A172 (cell line): ENCODE measurements at regions not wholly inside any gene's neighbourhood (a gene's known extent, or its start where the extent isn't known, plus 50 kb on each side); places are given as distances from the start of the nearest gene placed in this dataset.
"Not testable (repeated sequence)": the region's sequence is repeated elsewhere in the genome, so short reads cannot be mapped to it uniquely, and the experiment has no call there.

Experiments
- DNase-seq: peaks from one replicate; pipeline ENCODE4 v3.0.0-alpha.2; 2015; ENCODE audit warnings: low spot score

DNA sequence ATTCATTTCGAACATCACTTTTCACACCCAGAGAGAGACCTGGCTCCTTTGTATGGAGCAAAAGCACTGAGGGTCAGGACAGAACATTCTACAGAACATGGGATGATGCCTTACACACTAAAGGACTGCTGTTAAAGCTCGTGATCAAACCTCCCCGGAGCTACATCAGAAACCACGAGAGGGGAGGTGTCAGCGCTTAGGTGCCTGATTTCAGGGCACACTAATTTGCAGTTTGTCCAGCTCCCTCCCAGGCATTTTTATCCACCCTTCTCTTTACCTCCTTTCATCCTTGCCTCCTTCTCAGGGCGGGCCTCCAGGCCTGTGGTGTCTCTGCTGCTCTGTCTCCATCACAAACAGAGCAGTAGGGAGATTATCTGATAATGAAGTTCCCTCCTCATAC is 127.5 kb downstream of the VPREB1 start:
- no peak for DNase-seq

GRCh38 chr22:22374163-22374562 is 129.6 kb downstream of the VPREB1 start:
- no peak for DNase-seq

DNA sequence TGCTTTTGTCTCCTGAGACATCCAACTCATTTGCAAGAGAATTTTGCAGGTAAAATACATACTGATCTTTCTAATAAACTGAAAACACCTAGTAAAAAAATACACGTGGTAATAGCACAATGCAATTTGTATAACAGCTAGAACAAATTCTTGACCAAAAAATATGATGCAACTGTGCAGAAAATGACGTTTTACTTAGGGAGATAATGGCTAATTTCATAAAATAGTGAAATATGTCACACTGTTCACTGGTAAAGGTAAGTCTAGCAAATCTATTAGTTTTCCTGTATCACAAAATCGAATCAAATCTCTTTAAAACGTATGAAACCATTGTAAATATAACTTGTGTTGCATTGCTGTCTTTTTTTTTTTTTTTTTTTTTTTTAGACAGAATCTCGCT is 130.0 kb downstream of the VPREB1 start:
- DNase-seq = no peak

DNA sequence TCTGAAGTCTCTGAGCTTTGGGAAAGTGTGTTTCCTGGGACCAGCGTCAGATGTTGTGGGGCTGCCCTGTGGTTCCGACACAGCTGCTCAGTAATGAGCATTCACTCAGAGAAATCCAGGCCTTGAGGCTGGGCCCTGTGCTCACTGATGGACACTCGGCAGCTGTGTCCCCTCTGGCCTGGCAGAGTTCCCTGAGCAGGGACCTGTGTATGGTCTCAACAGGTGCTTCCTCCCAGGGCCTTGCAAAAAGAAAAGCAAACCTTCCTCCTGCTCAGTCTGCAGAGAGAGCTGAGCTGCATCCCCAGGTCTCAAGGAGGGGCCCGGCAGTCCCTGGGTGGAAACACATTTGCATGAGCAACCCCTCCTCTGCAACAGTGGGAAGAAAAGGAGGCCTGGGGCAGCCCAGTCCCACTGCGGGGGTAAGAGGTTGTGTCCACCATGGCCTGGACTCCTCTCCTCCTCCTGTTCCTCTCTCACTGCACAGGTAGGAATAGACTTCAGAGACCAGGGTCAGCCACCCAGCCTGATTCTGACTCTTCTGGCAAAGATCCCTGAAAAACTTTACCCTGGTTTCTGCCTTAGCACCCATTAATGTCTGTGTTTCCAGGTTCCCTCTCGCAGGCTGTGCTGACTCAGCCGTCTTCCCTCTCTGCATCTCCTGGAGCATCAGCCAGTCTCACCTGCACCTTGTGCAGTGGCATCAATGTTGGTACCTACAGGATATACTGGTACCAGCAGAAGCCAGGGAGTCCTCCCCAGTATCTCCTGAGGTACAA is 131.2 kb downstream of the VPREB1 start:
- no peak for DNase-seq

DNA sequence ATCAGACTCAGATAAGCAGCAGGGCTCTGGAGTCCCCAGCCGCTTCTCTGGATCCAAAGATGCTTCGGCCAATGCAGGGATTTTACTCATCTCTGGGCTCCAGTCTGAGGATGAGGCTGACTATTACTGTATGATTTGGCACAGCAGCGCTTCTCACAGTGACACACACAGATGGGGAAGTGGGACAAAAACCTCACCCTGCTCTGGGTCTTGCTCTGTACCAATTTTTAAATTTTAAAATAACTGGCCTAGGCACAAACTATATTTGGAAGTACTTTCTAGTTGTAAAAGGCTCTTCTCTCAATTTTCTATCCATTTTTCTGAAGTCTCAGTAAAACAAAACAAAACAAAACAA is 131.7 kb downstream of the VPREB1 start:
- DNase-seq = no peak

DNA sequence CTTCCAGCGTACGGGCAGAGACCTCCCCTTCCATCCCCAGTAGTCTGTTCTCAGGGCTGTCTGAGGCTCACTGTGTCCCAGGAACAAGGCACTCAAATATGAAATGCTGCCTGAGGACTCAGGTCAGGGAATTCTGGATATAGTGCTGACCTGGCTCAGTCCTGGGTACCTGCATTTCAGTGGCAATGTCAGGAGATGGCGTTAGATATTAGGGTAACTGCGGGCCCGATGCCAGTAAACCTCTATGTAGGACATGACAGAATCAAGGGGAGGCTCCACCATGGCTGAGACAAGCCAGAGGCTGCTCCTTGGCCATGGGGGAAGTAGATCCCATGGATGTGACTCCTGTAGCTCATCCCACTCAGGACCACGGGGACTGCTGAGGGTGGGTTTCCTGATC is 131.7 kb downstream of the ZNF280B start:
- DNase-seq = not testable (repeated sequence)

DNA sequence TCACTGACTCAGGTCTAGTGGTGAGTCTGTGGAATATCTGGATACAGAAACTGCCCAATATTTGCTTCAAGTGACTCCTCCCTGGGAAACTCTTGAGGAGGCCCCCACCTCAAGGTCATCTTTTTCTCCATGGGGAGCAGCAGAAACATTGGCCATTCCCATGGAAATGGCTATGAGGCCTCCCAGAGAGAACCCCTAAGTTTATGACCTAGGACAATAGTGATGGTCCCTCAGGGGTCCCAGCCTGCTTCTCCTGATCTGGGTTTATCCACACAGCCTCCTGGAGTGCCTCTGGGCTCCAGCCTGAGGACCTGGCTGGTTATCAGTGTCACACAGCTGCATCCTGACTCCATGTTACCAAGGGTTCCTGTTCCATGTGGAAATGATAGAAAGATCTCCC is 131.2 kb downstream of the ZNF280B start:
- no peak for DNase-seq

GRCh38 chr22:22378446-22379415 is 129.8 kb downstream of the ZNF280B start:
- DNase-seq = no peak

DNA sequence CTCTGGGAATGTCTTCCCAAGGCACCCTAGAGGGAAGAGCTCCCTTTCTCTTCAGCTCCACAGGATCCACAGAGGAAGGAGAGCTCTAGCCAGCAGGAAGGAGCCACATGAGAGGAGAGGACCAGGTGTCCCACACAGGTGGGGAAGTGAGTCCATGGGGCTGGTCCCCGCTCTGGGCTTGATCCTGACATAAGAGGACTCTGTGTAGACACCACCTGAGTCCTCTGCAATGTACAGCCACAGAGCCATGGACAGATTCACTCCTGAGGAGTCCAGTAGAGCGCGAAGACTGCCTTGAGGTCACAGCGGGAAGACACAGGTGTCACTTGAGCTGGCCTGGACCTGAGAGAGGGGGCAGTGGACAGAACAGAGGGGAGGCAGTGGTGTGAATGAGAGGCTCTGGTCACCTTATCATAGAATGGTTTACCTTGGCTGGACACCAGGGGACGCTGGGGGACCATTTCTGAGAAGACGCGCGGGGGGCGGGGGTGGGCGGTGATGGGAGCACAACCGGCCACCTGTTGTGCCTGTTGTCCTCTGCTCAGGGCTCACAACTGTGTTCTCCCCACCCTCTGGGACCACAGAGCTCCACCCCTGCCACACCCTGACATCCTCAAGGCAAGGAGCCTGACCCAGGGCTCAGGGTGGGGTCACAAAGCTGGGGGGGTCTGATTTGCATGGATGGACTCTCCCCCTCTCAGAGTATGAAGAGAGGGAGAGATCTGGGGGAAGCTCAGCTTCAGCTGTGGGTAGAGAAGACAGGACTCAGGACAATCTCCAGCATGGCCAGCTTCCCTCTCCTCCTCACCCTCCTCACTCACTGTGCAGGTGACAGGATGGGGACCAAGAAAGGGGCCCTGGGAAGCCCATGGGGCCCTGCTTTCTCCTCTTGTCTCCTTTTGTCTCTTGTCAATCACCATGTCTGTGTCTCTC is 128.2 kb downstream of the ZNF280B start:
- DNase-seq = no peak

- DNase-seq = not testable (repeated sequence)
Observed at GRCh38 chr22:22381292-22381691, 127.2 kb downstream of the ZNF280B start.

DNA sequence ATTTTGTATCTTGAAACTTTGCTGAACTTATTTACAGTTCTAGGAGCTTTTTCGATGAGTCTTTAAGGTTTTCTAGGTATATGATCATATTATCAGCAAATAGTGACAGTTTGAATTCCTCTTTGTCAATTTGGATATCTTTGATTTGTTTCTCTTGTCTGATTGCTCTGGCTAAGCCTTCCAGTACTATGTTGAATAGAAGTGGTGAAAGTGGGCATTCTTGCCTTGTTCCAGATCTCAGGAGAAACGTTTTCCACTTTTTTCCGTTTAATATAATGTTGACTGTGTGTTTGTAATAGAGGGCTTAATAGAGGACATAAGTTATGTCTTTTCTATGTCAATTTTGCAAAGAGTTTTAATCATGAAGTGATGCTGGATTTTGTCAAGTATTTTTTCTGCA is 124.3 kb downstream of the ZNF280B start:
- no peak for DNase-seq

DNA sequence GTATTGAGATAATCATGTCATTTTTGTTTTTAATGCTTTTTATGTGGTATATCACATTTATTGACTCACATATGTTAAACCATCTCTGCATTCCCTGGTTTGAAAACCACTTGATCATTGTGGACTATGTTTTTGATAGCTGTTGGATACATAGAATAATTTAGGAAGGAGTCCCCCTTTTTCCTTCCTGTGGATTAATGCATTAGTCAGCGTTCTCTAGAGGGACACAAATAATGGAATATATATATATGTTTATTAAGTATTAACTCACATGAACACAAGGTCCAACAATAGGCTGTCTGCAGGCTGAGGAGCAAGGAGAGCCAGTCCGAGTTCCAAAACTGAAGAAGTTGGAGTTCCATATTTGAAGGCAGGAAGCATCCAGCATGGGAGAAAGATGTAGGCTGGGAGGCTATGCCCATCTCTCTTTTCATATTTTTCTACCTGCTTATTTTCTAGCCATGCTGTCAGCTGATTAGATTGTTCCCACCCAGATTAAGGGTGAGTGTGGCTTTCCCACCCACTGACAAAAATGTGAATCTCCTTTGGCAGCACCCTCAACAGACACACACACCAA is 123.8 kb downstream of the ZNF280B start:
- DNase-seq = no peak

DNA sequence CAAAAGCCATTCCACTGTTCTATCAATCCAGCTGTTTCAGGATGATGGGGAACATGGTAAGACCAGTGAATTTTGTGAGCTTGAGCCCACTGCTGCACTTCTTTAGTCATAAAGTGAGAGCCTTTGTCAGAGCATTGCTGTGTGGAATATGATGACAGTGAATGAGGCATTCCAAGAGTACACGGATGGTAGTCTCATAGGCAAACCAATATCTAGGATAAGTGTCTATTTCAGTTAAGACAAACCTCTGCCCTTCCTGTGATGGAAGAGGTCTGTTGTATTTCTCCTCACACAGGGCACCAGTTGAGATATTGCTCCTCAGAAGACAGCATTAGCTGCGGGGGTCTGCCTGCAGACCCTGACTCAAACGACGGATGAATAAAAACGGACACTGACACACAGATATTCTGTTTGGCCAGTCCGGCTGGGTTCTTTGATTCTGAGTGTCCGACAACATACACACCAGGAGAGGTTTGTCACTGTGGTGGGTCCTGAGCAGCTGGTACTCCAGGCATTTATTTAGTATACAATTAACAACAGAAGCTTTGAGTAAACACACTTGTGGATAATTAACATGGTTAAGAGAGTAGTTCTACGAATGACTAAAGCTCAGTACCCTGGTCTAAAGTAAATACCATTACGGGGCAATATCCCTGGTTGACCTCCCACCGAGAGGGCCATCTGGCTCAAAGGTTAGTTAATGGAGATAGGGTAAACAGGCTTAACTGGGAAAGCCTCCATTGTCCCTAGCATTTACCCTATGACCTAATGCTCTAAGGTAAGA is 121.7 kb downstream of the ZNF280B start:
- no peak for DNase-seq

DNA sequence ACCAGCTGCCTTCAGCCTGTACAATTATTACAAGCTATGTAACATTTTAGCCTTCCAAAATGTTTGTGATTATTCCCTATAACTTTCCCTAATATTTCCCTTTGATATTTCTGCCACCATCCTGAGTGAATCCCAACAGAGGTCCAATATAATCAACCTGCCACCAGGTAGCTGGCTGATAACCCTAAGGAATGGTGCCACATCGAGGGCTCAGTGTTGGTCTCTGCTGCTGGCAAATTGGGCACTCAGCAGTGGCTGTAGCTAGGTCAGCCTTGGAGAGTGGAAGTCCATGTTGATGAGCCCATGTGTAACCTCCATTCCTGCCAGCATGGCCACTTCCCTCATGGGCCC is 121.2 kb downstream of the ZNF280B start:
- DNase-seq = no peak

GRCh38 chr22:22388090-22388489 is 120.5 kb downstream of the ZNF280B start:
- DNase-seq = no peak

GRCh38 chr22:22388494-22388893 is 120.0 kb downstream of the ZNF280B start:
- no peak for DNase-seq

DNA sequence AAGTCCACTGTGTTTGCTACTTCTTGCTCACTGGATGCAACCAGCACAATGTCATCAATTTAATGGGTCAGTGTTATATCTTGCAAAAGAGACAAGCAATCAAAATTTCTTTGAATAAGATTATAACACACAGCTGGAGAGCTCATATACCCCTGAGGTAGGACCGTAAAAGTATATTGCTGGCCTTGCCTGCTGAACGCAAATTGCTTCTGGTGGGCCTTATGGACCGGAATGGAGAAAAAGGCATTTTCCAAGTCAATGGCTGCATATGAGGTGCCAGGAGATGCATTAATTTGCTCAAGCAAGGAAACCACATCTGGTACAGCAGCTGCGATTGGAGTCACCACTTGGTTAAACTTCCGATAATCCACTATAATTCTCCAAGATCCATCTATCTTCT is 119.1 kb downstream of the ZNF280B start:
- DNase-seq = no peak

DNA sequence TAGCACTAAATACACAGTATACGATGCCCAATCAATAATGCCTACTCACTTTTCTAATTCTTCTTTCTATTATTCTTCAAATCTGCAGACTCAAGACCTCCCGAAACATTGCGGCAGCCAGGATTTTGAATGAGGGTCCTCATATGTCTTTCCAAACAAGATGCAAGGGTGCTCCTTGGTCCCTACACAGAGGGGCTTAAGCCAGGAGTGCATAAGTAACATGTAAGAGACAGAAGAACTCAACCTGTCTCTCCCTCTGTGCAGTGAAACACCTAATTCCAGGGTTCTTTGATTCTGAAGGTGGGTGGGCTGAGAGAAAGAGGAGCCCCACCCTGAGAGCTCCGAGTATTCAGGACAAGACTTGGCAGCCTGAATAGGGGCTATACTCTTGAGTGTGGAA is 117.6 kb downstream of the ZNF280B start:
- no peak for DNase-seq

DNA sequence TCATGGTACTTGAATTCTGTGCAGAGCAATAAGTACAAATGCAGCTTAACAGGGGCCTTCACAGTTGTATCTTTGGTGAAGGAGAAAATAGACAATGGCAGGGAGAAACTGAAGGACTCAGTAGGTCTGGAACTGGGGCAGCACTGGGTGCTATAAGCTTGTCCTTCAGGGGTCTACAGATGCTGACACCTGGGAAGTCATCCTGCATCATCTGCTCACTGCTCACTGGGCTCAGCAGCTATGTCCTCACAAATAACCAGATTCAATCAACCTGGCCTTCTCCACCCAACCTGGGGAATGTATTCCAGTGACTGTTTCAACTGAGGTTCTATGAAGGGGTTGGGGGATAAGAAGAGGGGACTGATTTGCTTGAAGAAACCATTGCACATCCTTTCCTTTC is 117.0 kb downstream of the ZNF280B start:
- no peak for DNase-seq

DNA sequence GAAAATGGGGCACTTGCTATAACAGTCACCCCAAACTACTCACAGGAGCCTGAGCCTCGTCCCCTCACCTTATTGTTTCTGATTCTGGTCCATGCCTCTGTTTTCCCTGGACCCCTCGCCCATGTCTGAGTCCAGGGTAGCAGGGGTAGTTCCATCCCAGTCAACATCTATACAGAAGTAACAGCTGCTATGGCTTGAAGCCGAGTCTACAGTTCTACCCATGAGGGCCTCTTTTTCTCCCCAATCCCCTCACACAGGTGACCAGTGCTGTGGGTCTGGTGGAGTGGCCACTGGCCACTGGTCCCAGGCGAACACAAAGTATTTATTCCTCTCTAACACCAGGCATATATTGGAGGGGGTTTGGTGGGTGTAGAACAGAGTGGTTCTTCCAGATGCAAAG is 116.4 kb downstream of the ZNF280B start:
- DNase-seq = no peak

GRCh38 chr22:22394591-22394990 is 114.0 kb downstream of the ZNF280B start:
- DNase-seq = no peak
